ENCODE measurements at regions not wholly inside any gene's neighbourhood (a gene's known extent, or its start where the extent isn't known, plus 50 kb on each side); places are given as distances from the start of the nearest gene placed in this dataset.

- no peaks in the 10 kb centered on the region for H3K27me3 Mint-ChIP-seq
- H3K4me1 Mint-ChIP-seq = no peaks in the 10 kb centered on the region
- no peaks in the 10 kb centered on the region for H3K36me3 Mint-ChIP-seq
- no peak overlapping the region for H3K4me3 Mint-ChIP-seq
- no peaks in the 10 kb centered on the region for H3K9me3 Mint-ChIP-seq
- no peak for ATAC-seq
- no peak overlapping the region for H3K27ac Mint-ChIP-seq
Observed at GRCh38 chr2:163246135-163246534, 407.6 kb upstream of the KCNH7 start.

GRCh38 chr2:163236553-163236952 is 398.0 kb upstream of the KCNH7 start:
- Mint-ChIP-seq H3K4me3 (no peak overlapping the region), H3K27ac (no peak overlapping the region), H3K9me3 (peaks cover 14% of the 10 kb centered on the region), H3K27me3 (no peaks in the 10 kb centered on the region), H3K36me3 (no peaks in the 10 kb centered on the region), H3K4me1 (no peaks in the 10 kb centered on the region)
- no peak for ATAC-seq

GRCh38 chr2:163231666-163232065 is 393.1 kb upstream of the KCNH7 start:
- ATAC-seq = no peak

GRCh38 chr2:163213661-163214081 is 375.1 kb upstream of the KCNH7 start:
- Mint-ChIP-seq H3K27ac (no peak overlapping the region), H3K36me3 (no peaks in the 10 kb centered on the region), H3K4me3 (no peak overlapping the region), H3K4me1 (no peaks in the 10 kb centered on the region), H3K9me3 (no peaks in the 10 kb centered on the region), H3K27me3 (no peaks in the 10 kb centered on the region)
- ATAC-seq = no peak

More at GRCh38 chr2:163231666-163232065, 393.1 kb upstream of the KCNH7 start:
- Mint-ChIP-seq H3K27ac (no peak overlapping the region), H3K9me3 (peaks cover 2% of the 10 kb centered on the region), H3K27me3 (no peaks in the 10 kb centered on the region), H3K36me3 (no peaks in the 10 kb centered on the region), H3K4me1 (no peaks in the 10 kb centered on the region), H3K4me3 (no peak overlapping the region)

GRCh38 chr2:163210430-163210918 is 371.9 kb upstream of the KCNH7 start:
- no peaks in the 10 kb centered on the region for H3K27me3 Mint-ChIP-seq
- no peaks in the 10 kb centered on the region for H3K9me3 Mint-ChIP-seq
- no peak for ATAC-seq
- H3K4me1 Mint-ChIP-seq = no peaks in the 10 kb centered on the region
- no peak overlapping the region for H3K27ac Mint-ChIP-seq
- no peaks in the 10 kb centered on the region for H3K36me3 Mint-ChIP-seq
- no peak overlapping the region for H3K4me3 Mint-ChIP-seq

- no peaks in the 10 kb centered on the region for H3K27me3 Mint-ChIP-seq
- H3K27ac Mint-ChIP-seq = no peak overlapping the region
Observed at GRCh38 chr2:163207693-163208370, 369.3 kb upstream of the KCNH7 start.

GRCh38 chr2:163205589-163206254 is 367.2 kb upstream of the KCNH7 start:
- H3K27me3 Mint-ChIP-seq = no peaks in the 10 kb centered on the region
- no peaks in the 10 kb centered on the region for H3K36me3 Mint-ChIP-seq
- no peak overlapping the region for H3K4me3 Mint-ChIP-seq
- no peaks in the 10 kb centered on the region for H3K4me1 Mint-ChIP-seq
- H3K27ac Mint-ChIP-seq = no peak overlapping the region
- no peaks in the 10 kb centered on the region for H3K9me3 Mint-ChIP-seq
- ATAC-seq = no peak

More at GRCh38 chr2:163207693-163208370, 369.3 kb upstream of the KCNH7 start:
- ATAC-seq = no peak
- no peaks in the 10 kb centered on the region for H3K36me3 Mint-ChIP-seq
- H3K9me3 Mint-ChIP-seq = no peaks in the 10 kb centered on the region
- no peak overlapping the region for H3K4me3 Mint-ChIP-seq
- H3K4me1 Mint-ChIP-seq = no peaks in the 10 kb centered on the region

GRCh38 chr2:163200741-163201140 is 362.2 kb upstream of the KCNH7 start:
- H3K4me3 Mint-ChIP-seq = no peak overlapping the region
- H3K4me1 Mint-ChIP-seq = no peaks in the 10 kb centered on the region
- no peaks in the 10 kb centered on the region for H3K9me3 Mint-ChIP-seq
- ATAC-seq = no peak
- H3K27ac Mint-ChIP-seq = no peak overlapping the region
- H3K36me3 Mint-ChIP-seq = no peaks in the 10 kb centered on the region
- H3K27me3 Mint-ChIP-seq = no peaks in the 10 kb centered on the region

GRCh38 chr2:163198972-163199371 is 360.4 kb upstream of the KCNH7 start:
- Mint-ChIP-seq H3K36me3 (no peaks in the 10 kb centered on the region), H3K9me3 (no peaks in the 10 kb centered on the region), H3K27me3 (no peaks in the 10 kb centered on the region), H3K4me1 (no peaks in the 10 kb centered on the region), H3K4me3 (no peak overlapping the region), H3K27ac (no peak overlapping the region)
- no peak for ATAC-seq

GRCh38 chr2:163198007-163198406 is 359.4 kb upstream of the KCNH7 start:
- no peaks in the 10 kb centered on the region for H3K9me3 Mint-ChIP-seq
- H3K4me3 Mint-ChIP-seq = no peak overlapping the region
- ATAC-seq = no peak
- no peak overlapping the region for H3K27ac Mint-ChIP-seq
- H3K27me3 Mint-ChIP-seq = no peaks in the 10 kb centered on the region
- H3K4me1 Mint-ChIP-seq = no peaks in the 10 kb centered on the region
- H3K36me3 Mint-ChIP-seq = no peaks in the 10 kb centered on the region

GRCh38 chr2:163191372-163191771 is 352.8 kb upstream of the KCNH7 start:
- H3K4me1 Mint-ChIP-seq = no peaks in the 10 kb centered on the region
- H3K9me3 Mint-ChIP-seq = no peaks in the 10 kb centered on the region
- H3K4me3 Mint-ChIP-seq = no peak overlapping the region
- ATAC-seq = no peak
- no peaks in the 10 kb centered on the region for H3K27me3 Mint-ChIP-seq
- H3K27ac Mint-ChIP-seq = no peak overlapping the region
- no peaks in the 10 kb centered on the region for H3K36me3 Mint-ChIP-seq

GRCh38 chr2:163187995-163188655 is 349.6 kb upstream of the KCNH7 start:
- Mint-ChIP-seq H3K4me1 (no peaks in the 10 kb centered on the region), H3K27me3 (no peaks in the 10 kb centered on the region), H3K36me3 (no peaks in the 10 kb centered on the region), H3K27ac (no peak overlapping the region), H3K9me3 (no peaks in the 10 kb centered on the region), H3K4me3 (no peak overlapping the region)
- no peak for ATAC-seq

- no peak overlapping the region for H3K27ac Mint-ChIP-seq
- no peaks in the 10 kb centered on the region for H3K9me3 Mint-ChIP-seq
- no peaks in the 10 kb centered on the region for H3K4me1 Mint-ChIP-seq
- H3K4me3 Mint-ChIP-seq = no peak overlapping the region
- H3K36me3 Mint-ChIP-seq = no peaks in the 10 kb centered on the region
- ATAC-seq = no peak
- no peaks in the 10 kb centered on the region for H3K27me3 Mint-ChIP-seq
Observed at GRCh38 chr2:163187119-163187518, 348.6 kb upstream of the KCNH7 start.

GRCh38 chr2:163185160-163185559 is 346.6 kb upstream of the KCNH7 start:
- Mint-ChIP-seq H3K27me3 (no peaks in the 10 kb centered on the region), H3K9me3 (no peaks in the 10 kb centered on the region), H3K27ac (no peak overlapping the region), H3K4me3 (no peak overlapping the region), H3K36me3 (no peaks in the 10 kb centered on the region), H3K4me1 (no peaks in the 10 kb centered on the region)
- no peak for ATAC-seq

GRCh38 chr2:163182764-163183354 is 344.3 kb upstream of the KCNH7 start:
- Mint-ChIP-seq H3K27ac (no peak overlapping the region), H3K27me3 (no peaks in the 10 kb centered on the region), H3K4me3 (no peak overlapping the region), H3K36me3 (no peaks in the 10 kb centered on the region), H3K9me3 (no peaks in the 10 kb centered on the region), H3K4me1 (no peaks in the 10 kb centered on the region)
- ATAC-seq = no peak
